Hepatocyte (in vitro differentiated cells): ENCODE measurements at regions not wholly inside any gene's neighbourhood (a gene's known extent, or its start where the extent isn't known, plus 50 kb on each side); places are given as distances from the start of the nearest gene placed in this dataset.
"Not testable (repeated sequence)": the region's sequence is repeated elsewhere in the genome, so short reads cannot be mapped to it uniquely, and the experiment has no call there.

Experiments
- DNase-seq: peaks from one replicate; pipeline ENCODE4 v3.0.0-alpha.2; 2016; ENCODE audit warnings: low spot score
- H2AFZ ChIP-seq: fragments of 200-600 bp; sonication (generic); 2 replicates; pipeline ENCODE4 v1.6.0; 2016; ENCODE audit warnings: antibody characterized with exemption, mild to moderate bottlenecking
- H3K27ac ChIP-seq: fragments of 200-600 bp; sonication (generic); 2 replicates; pipeline ENCODE4 v1.5.1; 2016; ENCODE audit warnings: mild to moderate bottlenecking
- H3K27me3 ChIP-seq: fragments of 200-600 bp; sonication (generic); 2 replicates; pipeline ENCODE4 v1.6.1; 2016
- H3K36me3 ChIP-seq: fragments of 200-600 bp; sonication (generic); replicated peaks from 2 replicates; pipeline ENCODE4 v1.5.1; 2016; ENCODE audit warnings: low read depth; ENCODE audit not compliant: insufficient read depth
- H3K4me1 ChIP-seq: fragments of 200-600 bp; sonication (generic); 2 replicates; pipeline ENCODE4 v1.5.1; 2016; ENCODE audit warnings: mild to moderate bottlenecking, moderate library complexity; ENCODE audit not compliant: insufficient read depth
- H3K4me2 ChIP-seq: fragments of 200-600 bp; sonication (generic); 2 replicates; pipeline ENCODE4 v1.6.0; 2016
- H3K4me3 ChIP-seq: fragments of 200-600 bp; sonication (generic); 2 replicates; pipeline ENCODE4 v1.5.1; 2016; ENCODE audit warnings: mild to moderate bottlenecking
- H3K79me2 ChIP-seq: fragments of 200-600 bp; sonication (generic); 2 replicates; pipeline ENCODE4 v1.6.0; 2017; ENCODE audit warnings: mild to moderate bottlenecking
- H3K9me2 ChIP-seq: fragments of 200-600 bp; sonication (generic); replicated peaks from 2 replicates; pipeline ENCODE4 v1.6.0; 2017; ENCODE audit warnings: mild to moderate bottlenecking; ENCODE audit not compliant: insufficient read depth
- H3K9me3 ChIP-seq: fragments of 200-600 bp; sonication (generic); 2 replicates; pipeline ENCODE4 v1.5.1; 2016; ENCODE audit warnings: low read depth, mild to moderate bottlenecking
- H4K20me1 ChIP-seq: fragments of 200-600 bp; sonication (generic); 2 replicates; pipeline ENCODE4 v1.6.0; 2016; ENCODE audit warnings: mild to moderate bottlenecking; ENCODE audit not compliant: insufficient read depth, poor library complexity, severe bottlenecking
- CTCF ChIP-seq: fragments of 200-600 bp; sonication (generic); IDR thresholded peaks from 2 replicates; pipeline ENCODE4 v1.5.1; 2016; ENCODE audit warnings: antibody characterized with exemption, mild to moderate bottlenecking; ENCODE audit not compliant: poor library complexity
- EZH2 ChIP-seq: fragments of 200-600 bp; sonication (generic); IDR thresholded peaks from 2 replicates; pipeline ENCODE4 v1.6.1; 2016; ENCODE audit warnings: antibody characterized with exemption, mild to moderate bottlenecking, borderline replicate concordance
- EZH2phosphoT487 ChIP-seq: fragments of 200-600 bp; sonication (generic); IDR thresholded peaks from one replicate; pipeline ENCODE4 v1.6.1; 2018; ENCODE audit warnings: antibody characterized with exemption, mild to moderate bottlenecking, low read depth, moderate library complexity; ENCODE audit not compliant: unreplicated experiment, severe bottlenecking
- WGBS: methylation state at CpG from one replicate; pipeline ENCODE4 v1.1.6; 2016; ENCODE audit warnings: low lambda C conversion rate; ENCODE audit errors: missing lambda C conversion rate; 5-methylcytosine and 5-hydroxymethylcytosine counted together

GRCh38 chr1:199918196-199918769, 109.2 kb upstream of the NR5A2 start:
- TF ChIP-seq EZH2phosphoT487 (no peak), CTCF (no peak), EZH2 (no peak)
- no peaks in the 10 kb centered on the region for H3K36me3 ChIP-seq
- H3K9me3 ChIP-seq, result no peaks in the 10 kb centered on the region
- H3K27ac ChIP-seq, result no peak overlapping the region
- H3K27me3 ChIP-seq, result no peaks in the 10 kb centered on the region
- H3K4me3 ChIP-seq, result no peak overlapping the region
- no peaks in the 10 kb centered on the region for H3K4me1 ChIP-seq
- no peak overlapping the region for H3K4me2 ChIP-seq
- DNase-seq, result no peak
- H2AFZ ChIP-seq, result no peak overlapping the region
- no peaks in the 10 kb centered on the region for H3K9me2 ChIP-seq
- no peaks in the 10 kb centered on the region for H3K79me2 ChIP-seq
- 26% methylated on average over 2 of the region's 2 CpGs for WGBS
- H4K20me1 ChIP-seq, result no peaks in the 10 kb centered on the region

GRCh38 chr1:199920635-199921034, 106.9 kb upstream of the NR5A2 start:
- Histone ChIP-seq H3K4me3 (no peak overlapping the region), H3K9me3 (no peaks in the 10 kb centered on the region), H2AFZ (no peak overlapping the region), H3K4me1 (no peaks in the 10 kb centered on the region), H3K79me2 (no peaks in the 10 kb centered on the region), H3K27me3 (no peaks in the 10 kb centered on the region), H3K4me2 (no peak overlapping the region), H4K20me1 (no peaks in the 10 kb centered on the region), H3K9me2 (no peaks in the 10 kb centered on the region), H3K27ac (no peak overlapping the region), H3K36me3 (no peaks in the 10 kb centered on the region)
- TF ChIP-seq EZH2 (no peak), EZH2phosphoT487 (no peak), CTCF (no peak)
- DNase-seq, result no peak
- 92% methylated on average over 2 of the region's 2 CpGs for WGBS

GRCh38 chr1:199929556-199929955, 98.0 kb upstream of the NR5A2 start:
- Histone ChIP-seq H3K9me2 (no peaks in the 10 kb centered on the region), H3K36me3 (no peaks in the 10 kb centered on the region), H3K27ac (no peak overlapping the region), H3K4me2 (no peak overlapping the region), H2AFZ (no peak overlapping the region), H3K79me2 (no peaks in the 10 kb centered on the region), H3K9me3 (no peaks in the 10 kb centered on the region), H3K27me3 (no peaks in the 10 kb centered on the region), H3K4me1 (no peaks in the 10 kb centered on the region), H4K20me1 (no peaks in the 10 kb centered on the region), H3K4me3 (no peak overlapping the region)
- 86% methylated on average over 3 of the region's 3 CpGs for WGBS
- DNase-seq, result no peak
- no peak for TF ChIP-seq EZH2phosphoT487
- no peak for TF ChIP-seq EZH2

- not testable (repeated sequence) for H4K20me1 ChIP-seq, DNase-seq, H3K27me3 ChIP-seq, H2AFZ ChIP-seq, H3K36me3 ChIP-seq, H3K4me1 ChIP-seq, H3K79me2 ChIP-seq, H3K4me2 ChIP-seq, H3K9me3 ChIP-seq, H3K9me2 ChIP-seq, H3K4me3 ChIP-seq, H3K27ac ChIP-seq
- 96% methylated on average over 5 of the region's 5 CpGs for WGBS
Measured at GRCh38 chr1:199930067-199930466, 97.4 kb upstream of the NR5A2 start.
